ENCODE measurements at regions not wholly inside any gene's neighbourhood (a gene's known extent, or its start where the extent isn't known, plus 50 kb on each side); places are given as distances from the start of the nearest gene placed in this dataset.

DNA sequence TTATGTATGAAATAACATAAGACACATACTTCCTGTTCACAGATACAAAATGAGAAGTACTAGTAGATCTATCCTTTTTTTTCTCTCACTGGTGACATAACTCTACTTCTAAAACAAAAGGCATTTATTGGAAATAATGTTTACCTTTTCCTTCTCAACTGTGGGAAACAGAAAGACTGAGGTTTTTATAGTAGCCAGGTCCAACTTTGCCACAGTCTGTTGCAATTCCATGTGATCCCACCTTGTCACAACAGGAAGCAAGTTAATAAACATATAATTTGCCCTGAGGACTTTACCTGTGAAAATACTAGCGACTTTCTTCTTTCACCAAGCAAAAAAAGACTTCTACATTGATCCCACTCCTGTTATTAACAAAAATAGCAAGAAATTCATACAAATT lies 475.8 kb downstream of the PDGFC start:
- Histone ChIP-seq H3K4me3 (ENCODE audit: control insufficient read depth in 1 of 7, extremely low read depth in 1 of 7, insufficient read depth in 4 of 7, low read depth in 2 of 7, low read length in 6 of 7) (no peak overlapping the region), H3K36me3 (ENCODE audit: control insufficient read depth in 4 of 4, insufficient read depth in 4 of 4, low read length in 3 of 4) (no peaks in the 10 kb centered on the region), H3K9me3 (ENCODE audit: control extremely low read depth in 1 of 5, control insufficient read depth in 4 of 5, insufficient read depth in 2 of 5, low read depth in 1 of 5, low read length in 4 of 5) (no peaks in the 10 kb centered on the region), H3K4me1 (ENCODE audit: control extremely low read depth in 1 of 4, control insufficient read depth in 4 of 4, insufficient read depth in 4 of 4, low read length in 3 of 4) (peaks cover 0 to 7% (median 5%) of the 10 kb centered on the region in 4 experiments), H3K27ac (ENCODE audit: insufficient read depth in 1 of 2, low read depth in 1 of 2, low read length in 2 of 2, poor library complexity in 1 of 2, severe bottlenecking in 2 of 2) (no peak overlapping the region), H3K27me3 (replicated peaks in 2 of 5; ENCODE audit: control insufficient read depth in 4 of 5, insufficient read depth in 5 of 5, low read length in 4 of 5) (no peaks in the 10 kb centered on the region)
- ChIA-PET CTCF (no interaction called here), POLR2A (no interaction called here)
- 100% methylated on average over 1 of the region's 1 CpG for WGBS (ENCODE audit: insufficient coverage)
- DNase-seq, result peak in 2 of 3 donors; percentile 3 to 11

DNA sequence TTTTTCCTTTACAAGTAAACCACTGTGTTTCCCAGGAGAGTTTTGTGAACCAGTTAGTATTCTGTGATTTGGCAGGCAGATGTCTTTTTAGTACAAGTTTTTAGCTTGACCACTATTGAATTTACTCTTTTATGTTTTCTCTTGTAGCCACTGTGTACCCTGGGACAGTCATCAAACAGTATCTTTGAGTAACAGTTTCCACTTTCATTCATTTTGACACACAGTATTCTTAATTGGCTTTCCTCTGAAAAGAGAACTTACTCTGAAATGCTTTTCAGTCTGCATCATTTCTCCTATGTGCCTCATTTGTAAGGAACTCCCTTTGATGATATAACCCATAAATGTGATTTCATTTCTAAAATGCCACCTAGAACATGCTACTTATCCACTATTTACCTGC lies 476.5 kb downstream of the PDGFC start:
- Histone ChIP-seq H3K9me3 (ENCODE audit: control extremely low read depth in 1 of 5, control insufficient read depth in 4 of 5, insufficient read depth in 2 of 5, low read depth in 1 of 5, low read length in 4 of 5) (no peaks in the 10 kb centered on the region), H3K27me3 (replicated peaks in 2 of 5; ENCODE audit: control insufficient read depth in 4 of 5, insufficient read depth in 5 of 5, low read length in 4 of 5) (no peaks in the 10 kb centered on the region), H3K4me3 (ENCODE audit: control insufficient read depth in 1 of 7, extremely low read depth in 1 of 7, insufficient read depth in 4 of 7, low read depth in 2 of 7, low read length in 6 of 7) (no peak overlapping the region), H3K4me1 (ENCODE audit: control extremely low read depth in 1 of 4, control insufficient read depth in 4 of 4, insufficient read depth in 4 of 4, low read length in 3 of 4) (peaks cover 0 to 7% (median 5%) of the 10 kb centered on the region in 4 experiments), H3K36me3 (ENCODE audit: control insufficient read depth in 4 of 4, insufficient read depth in 4 of 4, low read length in 3 of 4) (no peaks in the 10 kb centered on the region), H3K27ac (ENCODE audit: insufficient read depth in 1 of 2, low read depth in 1 of 2, low read length in 2 of 2, poor library complexity in 1 of 2, severe bottlenecking in 2 of 2) (no peak overlapping the region)
- DNase-seq, result no peak
- ChIA-PET CTCF (no interaction called here), POLR2A (no interaction called here)

DNA sequence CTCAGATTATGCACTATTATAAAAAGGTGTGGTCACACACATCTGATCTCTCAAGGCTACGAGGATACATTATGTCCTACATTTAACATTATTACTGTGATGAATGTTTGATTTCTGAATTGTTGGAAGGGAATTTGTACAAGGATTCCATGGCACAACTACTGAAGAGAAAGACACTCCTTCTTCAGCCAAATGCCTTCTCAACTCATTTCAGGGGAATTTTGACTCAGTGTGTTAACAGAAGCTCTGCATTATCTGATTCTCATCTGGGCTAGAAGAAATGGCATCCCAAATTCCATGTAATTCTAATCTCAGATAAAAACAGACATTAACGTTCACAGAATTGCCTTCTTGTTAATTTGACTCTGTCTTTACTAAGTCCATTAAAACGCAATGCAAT lies 477.7 kb downstream of the PDGFC start:
- 83% methylated on average over 2 of the region's 3 CpGs for WGBS (ENCODE audit: insufficient coverage)
- POLR2A ChIA-PET, result no interaction called here
- DNase-seq, result no peak
- Histone ChIP-seq H3K4me3 (ENCODE audit: control insufficient read depth in 1 of 7, extremely low read depth in 1 of 7, insufficient read depth in 4 of 7, low read depth in 2 of 7, low read length in 6 of 7) (no peak overlapping the region), H3K27ac (ENCODE audit: insufficient read depth in 1 of 2, low read depth in 1 of 2, low read length in 2 of 2, poor library complexity in 1 of 2, severe bottlenecking in 2 of 2) (no peak overlapping the region), H3K4me1 (ENCODE audit: control extremely low read depth in 1 of 4, control insufficient read depth in 4 of 4, insufficient read depth in 4 of 4, low read length in 3 of 4) (peaks cover 0 to 7% (median 5%) of the 10 kb centered on the region in 4 experiments), H3K27me3 (replicated peaks in 2 of 5; ENCODE audit: control insufficient read depth in 4 of 5, insufficient read depth in 5 of 5, low read length in 4 of 5) (no peaks in the 10 kb centered on the region), H3K36me3 (ENCODE audit: control insufficient read depth in 4 of 4, insufficient read depth in 4 of 4, low read length in 3 of 4) (no peaks in the 10 kb centered on the region), H3K9me3 (ENCODE audit: control extremely low read depth in 1 of 5, control insufficient read depth in 4 of 5, insufficient read depth in 2 of 5, low read depth in 1 of 5, low read length in 4 of 5) (no peaks in the 10 kb centered on the region)
- CTCF ChIA-PET, result interaction anchor here (1.5 kb wide), 1 partner anchor 18 kb away, joined by 3 read pairs; no protein-coding TSS in a partner anchor

DNA sequence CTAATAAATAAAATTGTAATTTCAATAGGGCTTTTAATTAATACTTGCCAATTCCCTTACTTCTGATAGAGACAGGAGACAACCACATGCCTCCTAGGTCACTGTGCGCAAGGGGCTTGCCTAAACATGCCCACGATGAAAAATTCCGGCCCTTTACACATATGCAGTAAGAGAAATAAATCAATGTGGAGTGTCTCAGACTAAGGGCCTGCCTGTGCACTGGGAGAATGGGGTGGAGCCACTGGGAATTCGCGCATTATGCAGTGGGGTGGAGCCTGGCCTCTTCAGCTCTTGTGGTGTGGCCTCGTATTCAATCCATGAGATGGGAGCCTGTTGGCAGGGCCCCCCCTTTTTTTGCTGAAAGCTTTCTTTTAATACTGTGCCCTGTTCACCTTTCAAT lies 484.5 kb downstream of the PDGFC start:
- H3K4me1 ChIP-seq (ENCODE audit: control extremely low read depth in 1 of 4, control insufficient read depth in 4 of 4, insufficient read depth in 4 of 4, low read length in 3 of 4), result no peaks in the 10 kb centered on the region
- CTCF ChIA-PET, result interaction anchor here (1.4 kb wide), 1 partner anchor 475 kb away, joined by 4 read pairs; no protein-coding TSS in a partner anchor
- no peak for DNase-seq
- WGBS (ENCODE audit: insufficient coverage), result 99% methylated on average over 6 of the region's 6 CpGs
- POLR2A ChIA-PET, result no interaction called here
- H3K36me3 ChIP-seq (ENCODE audit: control insufficient read depth in 4 of 4, insufficient read depth in 4 of 4, low read length in 3 of 4), result no peaks in the 10 kb centered on the region
- no peak overlapping the region for H3K4me3 ChIP-seq (ENCODE audit: control insufficient read depth in 1 of 7, extremely low read depth in 1 of 7, insufficient read depth in 4 of 7, low read depth in 2 of 7, low read length in 6 of 7)
- peaks cover 0 to 1% (median 0%) of the 10 kb centered on the region in 5 experiments for H3K9me3 ChIP-seq (ENCODE audit: control extremely low read depth in 1 of 5, control insufficient read depth in 4 of 5, insufficient read depth in 2 of 5, low read depth in 1 of 5, low read length in 4 of 5)
- H3K27ac ChIP-seq (ENCODE audit: insufficient read depth in 1 of 2, low read depth in 1 of 2, low read length in 2 of 2, poor library complexity in 1 of 2, severe bottlenecking in 2 of 2), result no peak overlapping the region
- no peaks in the 10 kb centered on the region for H3K27me3 ChIP-seq (replicated peaks in 2 of 5; ENCODE audit: control insufficient read depth in 4 of 5, insufficient read depth in 5 of 5, low read length in 4 of 5)

DNA sequence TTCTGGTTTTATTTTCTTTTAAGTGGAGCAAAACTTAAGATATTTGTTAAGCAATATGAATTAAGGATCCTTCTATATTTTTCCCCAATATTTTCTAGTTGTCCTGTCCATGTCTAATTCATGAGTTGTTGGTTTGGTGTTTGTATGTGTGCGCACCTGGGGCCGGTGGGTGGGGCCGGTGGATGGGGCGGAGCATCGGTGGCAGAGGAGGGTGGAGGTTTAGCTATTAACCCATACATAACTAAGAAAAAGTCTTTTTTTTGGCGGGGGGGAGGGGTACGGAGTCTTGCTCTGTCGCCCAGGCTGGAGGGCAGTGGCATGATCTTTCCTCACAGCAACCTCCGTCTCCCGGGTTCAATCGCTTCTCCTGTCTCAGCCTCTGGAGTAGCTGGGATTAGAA lies 489.8 kb downstream of the PDGFC start:
- Histone ChIP-seq H3K36me3 (ENCODE audit: control insufficient read depth in 4 of 4, insufficient read depth in 4 of 4, low read length in 3 of 4) (no peaks in the 10 kb centered on the region), H3K9me3 (ENCODE audit: control extremely low read depth in 1 of 5, control insufficient read depth in 4 of 5, insufficient read depth in 2 of 5, low read depth in 1 of 5, low read length in 4 of 5) (no peaks in the 10 kb centered on the region), H3K4me1 (ENCODE audit: control extremely low read depth in 1 of 4, control insufficient read depth in 4 of 4, insufficient read depth in 4 of 4, low read length in 3 of 4) (peaks cover 0 to 4% (median 1%) of the 10 kb centered on the region in 4 experiments), H3K27ac (ENCODE audit: insufficient read depth in 1 of 2, low read depth in 1 of 2, low read length in 2 of 2, poor library complexity in 1 of 2, severe bottlenecking in 2 of 2) (no peak overlapping the region), H3K27me3 (replicated peaks in 2 of 5; ENCODE audit: control insufficient read depth in 4 of 5, insufficient read depth in 5 of 5, low read length in 4 of 5) (no peaks in the 10 kb centered on the region), H3K4me3 (ENCODE audit: control insufficient read depth in 1 of 7, extremely low read depth in 1 of 7, insufficient read depth in 4 of 7, low read depth in 2 of 7, low read length in 6 of 7) (no peak overlapping the region)
- 90% methylated on average over 2 of the region's 11 CpGs for WGBS (ENCODE audit: insufficient coverage)
- ChIA-PET POLR2A (no interaction called here), CTCF (no interaction called here)
- DNase-seq, result no peak

DNA sequence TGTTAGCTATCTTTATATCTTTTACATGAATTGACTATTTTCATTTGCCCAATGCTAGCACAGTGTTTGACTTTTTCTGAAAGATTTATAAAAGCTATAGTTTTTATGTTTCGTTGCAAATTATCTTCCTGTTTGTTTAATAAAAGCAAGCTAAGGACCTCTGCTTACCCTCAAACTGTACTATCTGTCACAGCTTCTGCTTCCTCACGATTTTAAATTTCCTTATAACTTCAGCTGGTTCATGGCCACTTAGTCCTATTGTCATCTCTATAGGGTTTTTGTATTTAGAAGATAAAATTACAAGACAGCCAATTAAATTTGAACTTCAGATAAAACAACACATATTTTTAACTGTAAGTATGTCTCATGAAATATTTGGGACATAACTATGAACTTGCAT lies 494.0 kb downstream of the PDGFC start:
- POLR2A ChIA-PET, result no interaction called here
- H3K36me3 ChIP-seq (ENCODE audit: control insufficient read depth in 4 of 4, insufficient read depth in 4 of 4, low read length in 3 of 4), result no peaks in the 10 kb centered on the region
- CTCF ChIA-PET, result interaction anchor here (1.0 to 6.3 kb wide), 5 partner anchors 10 to 727 kb away, joined by 3 to 70 read pairs (median 7); partner anchors contain the start of gene PDGFC
- no peaks in the 10 kb centered on the region for H3K9me3 ChIP-seq (ENCODE audit: control extremely low read depth in 1 of 5, control insufficient read depth in 4 of 5, insufficient read depth in 2 of 5, low read depth in 1 of 5, low read length in 4 of 5)
- H3K27ac ChIP-seq (ENCODE audit: insufficient read depth in 1 of 2, low read depth in 1 of 2, low read length in 2 of 2, poor library complexity in 1 of 2, severe bottlenecking in 2 of 2), result no peak overlapping the region
- no peak overlapping the region for H3K4me3 ChIP-seq (ENCODE audit: control insufficient read depth in 1 of 7, extremely low read depth in 1 of 7, insufficient read depth in 4 of 7, low read depth in 2 of 7, low read length in 6 of 7)
- H3K27me3 ChIP-seq (replicated peaks in 2 of 5; ENCODE audit: control insufficient read depth in 4 of 5, insufficient read depth in 5 of 5, low read length in 4 of 5), result no peaks in the 10 kb centered on the region
- DNase-seq, result peak; percentile 15 to 80 (median 62)
- WGBS (ENCODE audit: insufficient coverage), result no CpG with 5 or more reads among the region's 2 CpGs
- H3K4me1 ChIP-seq (ENCODE audit: control extremely low read depth in 1 of 4, control insufficient read depth in 4 of 4, insufficient read depth in 4 of 4, low read length in 3 of 4), result peaks cover 0 to 4% (median 1%) of the 10 kb centered on the region in 4 experiments

DNA sequence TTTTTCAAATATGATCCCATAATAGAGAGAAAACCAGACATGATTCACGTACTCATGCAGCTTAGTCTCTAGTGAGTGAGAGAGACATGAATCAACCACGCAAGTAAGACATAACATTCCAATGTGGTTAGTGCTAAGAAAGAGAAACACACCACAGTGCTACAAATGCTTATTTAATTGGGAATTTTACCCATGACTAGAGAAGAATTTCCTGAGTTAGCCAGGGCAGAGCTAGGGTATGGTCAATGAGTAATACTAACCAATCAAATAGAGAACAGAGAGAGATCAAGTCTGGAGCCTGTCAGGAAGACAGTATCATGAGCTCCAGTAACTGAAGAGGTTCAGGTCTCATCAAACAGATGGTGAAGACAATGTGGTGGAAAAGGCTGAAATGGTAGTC lies 495.2 kb downstream of the PDGFC start:
- ChIA-PET POLR2A (no interaction called here), CTCF (interaction anchor here (0.8 to 6.3 kb wide), 10 partner anchors 18 to 728 kb away, joined by 3 to 70 read pairs (median 4); partner anchors contain the start of gene PDGFC)
- H3K4me3 ChIP-seq (ENCODE audit: control insufficient read depth in 1 of 7, extremely low read depth in 1 of 7, insufficient read depth in 4 of 7, low read depth in 2 of 7, low read length in 6 of 7), result no peak overlapping the region
- 90% methylated on average over 2 of the region's 2 CpGs for WGBS (ENCODE audit: insufficient coverage)
- no peak overlapping the region for H3K27ac ChIP-seq (ENCODE audit: insufficient read depth in 1 of 2, low read depth in 1 of 2, low read length in 2 of 2, poor library complexity in 1 of 2, severe bottlenecking in 2 of 2)
- no peaks in the 10 kb centered on the region for H3K36me3 ChIP-seq (ENCODE audit: control insufficient read depth in 4 of 4, insufficient read depth in 4 of 4, low read length in 3 of 4)
- H3K27me3 ChIP-seq (replicated peaks in 2 of 5; ENCODE audit: control insufficient read depth in 4 of 5, insufficient read depth in 5 of 5, low read length in 4 of 5), result no peaks in the 10 kb centered on the region
- DNase-seq, result no peak
- H3K9me3 ChIP-seq (ENCODE audit: control extremely low read depth in 1 of 5, control insufficient read depth in 4 of 5, insufficient read depth in 2 of 5, low read depth in 1 of 5, low read length in 4 of 5), result no peaks in the 10 kb centered on the region
- H3K4me1 ChIP-seq (ENCODE audit: control extremely low read depth in 1 of 4, control insufficient read depth in 4 of 4, insufficient read depth in 4 of 4, low read length in 3 of 4), result peaks cover 0 to 4% (median 1%) of the 10 kb centered on the region in 4 experiments
